SK-N-SH (cell line): ENCODE measurements at regions not wholly inside any gene's neighbourhood (a gene's known extent, or its start where the extent isn't known, plus 50 kb on each side); places are given as distances from the start of the nearest gene placed in this dataset.

Experiments
- CTCF ChIA-PET: fragments of 300-600, 350-600 bp; formaldehyde crosslinking; extraction: SDS; loops from one replicate; lab custom pipeline; 2021; lab: Yijun Ruan, JAX
- POLR2A ChIA-PET: fragments of 350-600 bp; sonication (Branson Sonifier 250); formaldehyde crosslinking; extraction: SDS; loops from one replicate; lab custom pipeline; 2020; ENCODE audit warnings: antibody characterized with exemption, inconsistent platforms; lab: Yijun Ruan, JAX
- DNase-seq: peaks from one replicate; pipeline ENCODE4 v3.0.0; 2012
- H2AFZ ChIP-seq: fragments of 200-600 bp; sonication (generic); 2 replicates; pipeline ENCODE4 v1.8.1; 2016; ENCODE audit warnings: antibody characterized with exemption, mild to moderate bottlenecking, low read depth
- H3F3A ChIP-seq: fragments of 200-600 bp; sonication (generic); replicated peaks from 2 replicates; pipeline ENCODE3; 2016; ENCODE audit warnings: antibody characterized with exemption, mild to moderate bottlenecking; ENCODE audit not compliant: insufficient read depth
- H3K27ac ChIP-seq, 2 experiments: fragments of 200-500 bp in 1 of 2; fragments of 200-600 bp in 1 of 2; sonication (Bioruptor generic) in 1 of 2; sonication (generic), shearing (Covaris generic) in 1 of 2; 2 replicates each; pipeline versions ENCODE4 v1.5.1 to v1.6.1; 2014 to 2016; ENCODE audit warnings: low read depth in 2 of 2, inconsistent platforms in 1 of 2, low read length in 1 of 2, mild to moderate bottlenecking in 1 of 2, mixed read lengths in 1 of 2
- H3K27me3 ChIP-seq: fragments of 200-600 bp; sonication (generic), shearing (Covaris generic); 2 replicates; pipeline ENCODE4 v1.6.1; 2016; ENCODE audit warnings: mixed run types; ENCODE audit not compliant: insufficient read depth
- H3K36me3 ChIP-seq, 2 experiments: fragments of 200-500 bp in 1 of 2; fragments of 200-600 bp in 1 of 2; sonication (Bioruptor generic) in 1 of 2; sonication (generic) in 1 of 2; replicated peaks in 1 of 2; 2 replicates each; pipeline versions ENCODE3 to v1.5.1; 2014 to 2016; ENCODE audit warnings: low read length in 1 of 2, mild to moderate bottlenecking in 1 of 2; ENCODE audit not compliant: insufficient read depth in 2 of 2, control insufficient read depth in 1 of 2
- H3K4me1 ChIP-seq, 2 experiments: fragments of 200-500 bp in 1 of 2; fragments of 200-600 bp in 1 of 2; sonication (Bioruptor generic) in 1 of 2; sonication (generic), shearing (Covaris generic) in 1 of 2; 2 replicates each; pipeline versions ENCODE4 v1.5.1 to v1.6.1; 2014 to 2016; ENCODE audit warnings: low read depth in 1 of 2, low read length in 1 of 2, mixed run types in 1 of 2; ENCODE audit not compliant: insufficient read depth in 2 of 2, control insufficient read depth in 1 of 2
- H3K4me2 ChIP-seq: fragments of 200-600 bp; sonication (generic), shearing (Covaris generic); 2 replicates; pipeline ENCODE4 v1.6.1; 2017; ENCODE audit warnings: mixed run types
- H3K4me3 ChIP-seq, 2 experiments: fragments of 200-500 bp in 1 of 2; fragments of 200-600 bp in 1 of 2; sonication (Bioruptor generic) in 1 of 2; sonication (generic), shearing (Covaris generic) in 1 of 2; 2 replicates each; pipeline versions ENCODE4 v1.5.1 to v1.8.1; 2014 to 2016; ENCODE audit warnings: low read depth in 2 of 2, inconsistent platforms in 1 of 2, low read length in 1 of 2, mild to moderate bottlenecking in 1 of 2, mixed read lengths in 1 of 2, moderate library complexity in 1 of 2
- H3K79me2 ChIP-seq: fragments of 200-600 bp; sonication (generic); 2 replicates; pipeline ENCODE4 v1.8.1; 2017; ENCODE audit warnings: mild to moderate bottlenecking; ENCODE audit not compliant: insufficient read depth
- H3K9ac ChIP-seq: fragments of 200-600 bp; sonication (generic); 2 replicates; pipeline ENCODE4 v1.6.1; 2017; ENCODE audit warnings: mixed run types
- H3K9me2 ChIP-seq: fragments of 200-600 bp; sonication (generic); 2 replicates; pipeline ENCODE4 v1.6.1; 2017; ENCODE audit warnings: mixed run types
- H3K9me3 ChIP-seq: fragments of 200-600 bp; sonication (generic); 2 replicates; pipeline ENCODE4 v1.6.1; 2017; ENCODE audit warnings: mixed run types, mild to moderate bottlenecking, moderate library complexity
- H4K20me1 ChIP-seq: fragments of 200-600 bp; sonication (generic); 2 replicates; pipeline ENCODE4 v1.6.1; 2017; ENCODE audit warnings: mild to moderate bottlenecking, mixed run types; ENCODE audit not compliant: insufficient read depth
- FOSL2 ChIP-seq: IDR thresholded peaks from 2 replicates; pipeline ENCODE4 v1.4.0; 2012; ENCODE audit warnings: low read depth, mild to moderate bottlenecking, moderate library complexity, borderline replicate concordance
- GABPA ChIP-seq: IDR thresholded peaks from 2 replicates; pipeline ENCODE4 v1.4.0; 2012; ENCODE audit warnings: low read depth, mild to moderate bottlenecking
- JUND ChIP-seq: IDR thresholded peaks from 2 replicates; pipeline ENCODE4 v1.4.0; 2012
- MEF2A ChIP-seq: IDR thresholded peaks from 2 replicates; pipeline ENCODE4 v1.4.0; 2012; ENCODE audit warnings: low read depth, borderline replicate concordance
- NFIC ChIP-seq: IDR thresholded peaks from 2 replicates; pipeline ENCODE4 v1.4.0; 2012; ENCODE audit warnings: borderline replicate concordance
- POLR2AphosphoS5 ChIP-seq: IDR thresholded peaks from 2 replicates; pipeline ENCODE4 v1.6.1; 2012; ENCODE audit warnings: low read depth, low read length
- RCOR1 ChIP-seq: fragments of 150-350 bp; IDR thresholded peaks from 2 replicates; pipeline ENCODE4 v1.6.1; 2017; ENCODE audit warnings: antibody characterized with exemption, low read length
- SIN3A ChIP-seq: IDR thresholded peaks from 2 replicates; pipeline ENCODE4 v1.6.1; 2012; ENCODE audit warnings: low read depth, mild to moderate bottlenecking, low read length, moderate library complexity, borderline replicate concordance
- SMC3 ChIP-seq: IDR thresholded peaks from 2 replicates; pipeline ENCODE4 v1.6.1; 2012; ENCODE audit warnings: low read depth, low read length, improper control_type of control experiment
- YY1 ChIP-seq: IDR thresholded peaks from 2 replicates; pipeline ENCODE4 v1.4.0; 2012; ENCODE audit warnings: low read depth, mild to moderate bottlenecking
- WGBS: methylation state at CpG from one replicate; pipeline ENCODE4 v1.1.6; 2017; ENCODE audit warnings: low lambda C conversion rate; 5-methylcytosine and 5-hydroxymethylcytosine counted together
- TF ChIP-seq, protein P1 (sequence below): IDR thresholded peaks from 2 replicates; pipeline ENCODE4; 2012
- TF ChIP-seq, protein P2 (sequence below): fragments of 150-350 bp; IDR thresholded peaks from 2 replicates; pipeline ENCODE4 v1.6.1; 2016; ENCODE audit warnings: mild to moderate bottlenecking, low read depth, low read length
- TF ChIP-seq, protein P3 (sequence below): fragments of 200-600 bp; sonication (generic); IDR thresholded peaks from 2 replicates; pipeline ENCODE4 v1.6.1; 2017; ENCODE audit warnings: antibody characterized with exemption, mild to moderate bottlenecking, moderate library complexity
- TF ChIP-seq, protein P4 (sequence below): IDR thresholded peaks from 2 replicates; pipeline ENCODE4 v1.4.0; 2012; ENCODE audit warnings: low read depth, borderline replicate concordance

DNA sequence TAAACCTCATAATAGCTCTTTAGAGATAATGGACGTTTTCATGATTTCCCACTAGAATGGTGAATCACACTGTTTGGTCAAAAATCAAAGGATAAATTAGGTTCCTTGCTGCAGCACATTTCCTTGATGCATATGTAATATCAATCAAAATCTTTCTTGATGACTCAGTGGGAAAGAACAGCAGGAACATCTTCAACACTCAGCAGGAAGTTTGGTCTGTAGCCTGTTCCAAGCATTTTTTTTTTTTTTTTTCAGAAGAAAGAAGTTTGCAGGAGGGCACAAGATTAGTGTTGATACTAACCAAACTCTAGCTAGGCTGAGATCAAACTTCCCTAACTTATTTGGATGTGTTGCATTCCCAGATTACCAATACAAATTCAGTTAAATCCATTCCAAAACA, 1529.8 kb downstream of the FAM181B start:
- no peak overlapping the region for H3K4me2 ChIP-seq
- 4% methylated on average over 1 of the region's 1 CpG for WGBS
- TF ChIP-seq YY1 (no peak), GABPA (no peak), MEF2A (no peak), SIN3A (no peak), POLR2AphosphoS5 (no peak)
- TF ChIP-seq, all 33 proteins: peak for 0

DNA sequence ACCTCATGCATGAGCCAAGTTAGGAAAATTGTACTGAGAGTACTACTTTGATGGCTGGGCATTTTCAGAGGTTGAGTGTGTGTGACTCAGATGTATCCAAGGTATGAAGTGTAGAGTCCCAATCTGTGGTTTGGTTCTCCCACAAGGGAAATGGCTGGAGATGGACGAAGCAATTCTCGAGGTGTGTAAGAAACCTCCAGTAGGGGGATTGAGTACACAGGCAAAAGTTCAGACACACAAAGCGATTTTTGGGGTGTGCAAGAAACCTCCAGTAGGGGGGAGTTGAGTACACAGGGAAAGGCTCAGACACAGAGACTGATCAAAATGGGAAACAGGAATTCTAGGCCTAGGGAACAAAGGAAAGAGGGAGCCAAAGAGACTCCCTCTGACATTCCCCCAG, 1536.3 kb downstream of the FAM181B start:
- Histone ChIP-seq H3K4me1 (no peaks in the 10 kb centered on the region), H3K4me3 (no peak overlapping the region), H3K36me3 (no peaks in the 10 kb centered on the region), H3K9me2 (no peaks in the 10 kb centered on the region), H3K9ac (no peak overlapping the region), H3F3A (no peaks in the 10 kb centered on the region), H3K4me2 (no peak overlapping the region), H3K79me2 (no peaks in the 10 kb centered on the region), H3K9me3 (no peaks in the 10 kb centered on the region), H2AFZ (no peak overlapping the region), H4K20me1 (no peaks in the 10 kb centered on the region), H3K27me3 (no peaks in the 10 kb centered on the region), H3K27ac (no peak overlapping the region)
- TF ChIP-seq FOSL2 (no peak), SMC3 (no peak), JUND (no peak), NFIC (no peak)
- TF ChIP-seq, protein P1, sequence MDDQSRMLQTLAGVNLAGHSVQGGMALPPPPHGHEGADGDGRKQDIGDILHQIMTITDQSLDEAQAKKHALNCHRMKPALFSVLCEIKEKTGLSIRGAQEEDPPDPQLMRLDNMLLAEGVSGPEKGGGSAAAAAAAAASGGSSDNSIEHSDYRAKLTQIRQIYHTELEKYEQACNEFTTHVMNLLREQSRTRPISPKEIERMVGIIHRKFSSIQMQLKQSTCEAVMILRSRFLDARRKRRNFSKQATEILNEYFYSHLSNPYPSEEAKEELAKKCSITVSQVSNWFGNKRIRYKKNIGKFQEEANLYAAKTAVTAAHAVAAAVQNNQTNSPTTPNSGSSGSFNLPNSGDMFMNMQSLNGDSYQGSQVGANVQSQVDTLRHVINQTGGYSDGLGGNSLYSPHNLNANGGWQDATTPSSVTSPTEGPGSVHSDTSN, result no peak
- TF ChIP-seq, protein P2, sequence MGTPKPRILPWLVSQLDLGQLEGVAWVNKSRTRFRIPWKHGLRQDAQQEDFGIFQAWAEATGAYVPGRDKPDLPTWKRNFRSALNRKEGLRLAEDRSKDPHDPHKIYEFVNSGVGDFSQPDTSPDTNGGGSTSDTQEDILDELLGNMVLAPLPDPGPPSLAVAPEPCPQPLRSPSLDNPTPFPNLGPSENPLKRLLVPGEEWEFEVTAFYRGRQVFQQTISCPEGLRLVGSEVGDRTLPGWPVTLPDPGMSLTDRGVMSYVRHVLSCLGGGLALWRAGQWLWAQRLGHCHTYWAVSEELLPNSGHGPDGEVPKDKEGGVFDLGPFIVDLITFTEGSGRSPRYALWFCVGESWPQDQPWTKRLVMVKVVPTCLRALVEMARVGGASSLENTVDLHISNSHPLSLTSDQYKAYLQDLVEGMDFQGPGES, result no peak
- ChIA-PET CTCF (no interaction called here), POLR2A (no interaction called here)
- no peak for DNase-seq
- 19% methylated on average over 3 of the region's 3 CpGs for WGBS

More for the DNA sequence above, 1529.8 kb downstream of the FAM181B start:
- Histone ChIP-seq H3K9ac (no peak overlapping the region), H3K9me3 (no peaks in the 10 kb centered on the region), H2AFZ (no peak overlapping the region), H3K27me3 (no peaks in the 10 kb centered on the region), H3K27ac (no peak overlapping the region), H3K79me2 (no peaks in the 10 kb centered on the region), H3K36me3 (no peaks in the 10 kb centered on the region), H3F3A (no peaks in the 10 kb centered on the region), H3K4me3 (no peak overlapping the region), H3K9me2 (no peaks in the 10 kb centered on the region), H4K20me1 (no peaks in the 10 kb centered on the region), H3K4me1 (no peaks in the 10 kb centered on the region; a peak in 1 of 4 replicates)
- CTCF ChIA-PET, result no interaction called here
- POLR2A ChIA-PET, result no interaction called here
- no peak for DNase-seq

DNA sequence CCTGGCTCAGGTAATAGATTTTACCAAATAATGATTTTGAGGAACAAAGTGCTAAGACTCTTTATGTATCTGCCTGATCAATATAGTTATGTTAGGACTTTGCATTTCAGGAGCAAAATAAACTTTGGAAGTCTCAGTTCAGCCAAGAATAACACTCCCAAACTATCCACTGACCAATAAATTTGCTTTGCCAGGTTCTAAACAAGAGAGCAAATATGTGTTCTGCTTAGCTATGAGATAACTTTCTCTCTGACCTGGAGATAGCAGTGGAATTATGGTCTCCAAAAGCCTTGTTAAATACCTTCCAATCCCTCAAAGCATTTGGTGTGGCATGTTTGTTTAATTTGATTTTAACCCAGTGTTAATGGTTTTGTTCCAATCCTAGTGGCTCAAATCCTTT, 1541.1 kb downstream of the FAM181B start:
- Histone ChIP-seq H3K79me2 (no peaks in the 10 kb centered on the region), H2AFZ (no peak overlapping the region), H3K4me3 (no peak overlapping the region), H3K27ac (no peak overlapping the region), H3K9me2 (no peaks in the 10 kb centered on the region), H3K36me3 (no peaks in the 10 kb centered on the region), H3K4me1 (no peaks in the 10 kb centered on the region), H4K20me1 (no peaks in the 10 kb centered on the region), H3F3A (no peaks in the 10 kb centered on the region), H3K9me3 (no peaks in the 10 kb centered on the region), H3K27me3 (no peaks in the 10 kb centered on the region), H3K9ac (no peak overlapping the region), H3K4me2 (no peak overlapping the region)
- TF ChIP-seq, protein P3, sequence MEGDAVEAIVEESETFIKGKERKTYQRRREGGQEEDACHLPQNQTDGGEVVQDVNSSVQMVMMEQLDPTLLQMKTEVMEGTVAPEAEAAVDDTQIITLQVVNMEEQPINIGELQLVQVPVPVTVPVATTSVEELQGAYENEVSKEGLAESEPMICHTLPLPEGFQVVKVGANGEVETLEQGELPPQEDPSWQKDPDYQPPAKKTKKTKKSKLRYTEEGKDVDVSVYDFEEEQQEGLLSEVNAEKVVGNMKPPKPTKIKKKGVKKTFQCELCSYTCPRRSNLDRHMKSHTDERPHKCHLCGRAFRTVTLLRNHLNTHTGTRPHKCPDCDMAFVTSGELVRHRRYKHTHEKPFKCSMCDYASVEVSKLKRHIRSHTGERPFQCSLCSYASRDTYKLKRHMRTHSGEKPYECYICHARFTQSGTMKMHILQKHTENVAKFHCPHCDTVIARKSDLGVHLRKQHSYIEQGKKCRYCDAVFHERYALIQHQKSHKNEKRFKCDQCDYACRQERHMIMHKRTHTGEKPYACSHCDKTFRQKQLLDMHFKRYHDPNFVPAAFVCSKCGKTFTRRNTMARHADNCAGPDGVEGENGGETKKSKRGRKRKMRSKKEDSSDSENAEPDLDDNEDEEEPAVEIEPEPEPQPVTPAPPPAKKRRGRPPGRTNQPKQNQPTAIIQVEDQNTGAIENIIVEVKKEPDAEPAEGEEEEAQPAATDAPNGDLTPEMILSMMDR, result no peak
- no peak for TF ChIP-seq SMC3
- no peak for TF ChIP-seq RCOR1
- TF ChIP-seq, protein P1, result no peak
- no peak for TF ChIP-seq NFIC
- TF ChIP-seq MEF2A, result no peak
- TF ChIP-seq, protein P4, sequence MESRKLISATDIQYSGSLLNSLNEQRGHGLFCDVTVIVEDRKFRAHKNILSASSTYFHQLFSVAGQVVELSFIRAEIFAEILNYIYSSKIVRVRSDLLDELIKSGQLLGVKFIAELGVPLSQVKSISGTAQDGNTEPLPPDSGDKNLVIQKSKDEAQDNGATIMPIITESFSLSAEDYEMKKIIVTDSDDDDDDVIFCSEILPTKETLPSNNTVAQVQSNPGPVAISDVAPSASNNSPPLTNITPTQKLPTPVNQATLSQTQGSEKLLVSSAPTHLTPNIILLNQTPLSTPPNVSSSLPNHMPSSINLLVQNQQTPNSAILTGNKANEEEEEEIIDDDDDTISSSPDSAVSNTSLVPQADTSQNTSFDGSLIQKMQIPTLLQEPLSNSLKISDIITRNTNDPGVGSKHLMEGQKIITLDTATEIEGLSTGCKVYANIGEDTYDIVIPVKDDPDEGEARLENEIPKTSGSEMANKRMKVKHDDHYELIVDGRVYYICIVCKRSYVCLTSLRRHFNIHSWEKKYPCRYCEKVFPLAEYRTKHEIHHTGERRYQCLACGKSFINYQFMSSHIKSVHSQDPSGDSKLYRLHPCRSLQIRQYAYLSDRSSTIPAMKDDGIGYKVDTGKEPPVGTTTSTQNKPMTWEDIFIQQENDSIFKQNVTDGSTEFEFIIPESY, result no peak
- no peak for TF ChIP-seq YY1
- CTCF ChIA-PET, result no interaction called here
- no peak for DNase-seq
- POLR2A ChIA-PET, result no interaction called here
